Mucosa of descending colon (tissue), 3 donors: ENCODE measurements at regions not wholly inside any gene's neighbourhood (a gene's known extent, or its start where the extent isn't known, plus 50 kb on each side); places are given as distances from the start of the nearest gene placed in this dataset.
A peak's percentile ranks its signal among the peaks of the same experiment; 100 is the strongest.

ENCODE experiments used
- ATAC-seq: fragments of 200-7000 bp; cut with Tn5 transposase; one replicate; pipeline ENCODE4 v1.9.1; 2020; ENCODE audit warnings: mild to moderate bottlenecking, moderate library complexity
- DNase-seq, 3 donors: peaks; one replicate each; pipeline ENCODE4 v3.0.0-alpha.2; 2020
- H3K36me3 ChIP-seq: fragments of 200-600 bp; one replicate; pipeline ENCODE4 v1.8.0; 2021; ENCODE audit warnings: low read depth, mild to moderate bottlenecking
- H3K4me1 ChIP-seq: fragments of 200-600 bp; one replicate; pipeline ENCODE4 v1.8.0; 2021; ENCODE audit warnings: low read depth, mild to moderate bottlenecking
- H3K4me3 ChIP-seq: fragments of 200-600 bp; one replicate; pipeline ENCODE4 v1.8.0; 2021; ENCODE audit warnings: mild to moderate bottlenecking
- H3K9me3 ChIP-seq: fragments of 200-600 bp; one replicate; pipeline ENCODE4 v1.8.0; 2021; ENCODE audit warnings: mild to moderate bottlenecking
- intact Hi-C, 2 donors: fragments of 100-400 bp; cut with DNase I in 1 of 2; cut with micrococcal nuclease in 1 of 2; formaldehyde crosslinking; loops; one replicate each; pipeline versions ENCODE4 v1.11.0 to v1.11.1; 2022; cut with DNase I, micrococcal nuclease
- TF ChIP-seq, protein P1 (sequence below): fragments of 200-600 bp; IDR thresholded peaks from one replicate; pipeline ENCODE4 v1.8.0; 2022; ENCODE audit warnings: antibody characterized with exemption, mild to moderate bottlenecking
- donor health status: DM: no; HTN: no; CAD: no; lungs with moderate emphysema.
- donor health status: DM: no; HTN: no; CAD: no.
- donor health status: DM: no; HTN: yes; CAD: no.

DNA sequence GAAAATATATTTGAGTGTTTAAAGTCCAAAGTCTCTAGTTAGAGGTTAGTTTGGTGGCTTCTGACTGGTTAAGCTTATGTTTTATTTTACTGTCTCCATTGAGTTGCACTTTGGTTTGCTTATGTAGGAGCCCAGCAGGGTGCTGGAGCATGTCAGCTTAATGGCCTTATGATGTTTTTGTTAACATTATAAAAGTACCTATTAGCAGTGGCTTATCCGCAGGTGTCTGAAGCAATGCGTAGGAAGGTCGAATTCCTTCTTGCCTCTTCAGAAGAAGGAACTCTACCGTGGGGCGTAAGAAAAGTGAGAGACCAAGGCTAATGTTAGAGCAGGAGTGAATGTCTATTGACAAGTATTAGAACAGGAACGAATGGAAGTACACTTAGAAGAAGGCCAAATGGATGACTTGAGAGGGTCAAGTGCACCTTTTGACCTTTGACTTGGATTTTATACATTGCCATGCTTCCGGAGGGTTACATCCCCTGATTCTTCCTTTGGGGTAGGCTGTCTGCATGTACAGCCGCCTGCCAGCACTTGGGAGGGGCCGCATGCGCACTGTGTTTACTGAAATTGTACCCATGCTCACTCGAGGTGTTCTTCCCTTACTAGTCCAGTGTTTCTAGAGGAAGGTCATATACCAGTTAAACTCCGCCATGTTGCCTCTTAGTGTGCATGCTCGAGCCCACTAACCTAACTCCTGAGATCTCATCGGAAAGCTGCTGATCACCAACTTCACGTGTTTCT is 793.9 kb upstream of the PCDH9 start:
- TF ChIP-seq, protein P1, sequence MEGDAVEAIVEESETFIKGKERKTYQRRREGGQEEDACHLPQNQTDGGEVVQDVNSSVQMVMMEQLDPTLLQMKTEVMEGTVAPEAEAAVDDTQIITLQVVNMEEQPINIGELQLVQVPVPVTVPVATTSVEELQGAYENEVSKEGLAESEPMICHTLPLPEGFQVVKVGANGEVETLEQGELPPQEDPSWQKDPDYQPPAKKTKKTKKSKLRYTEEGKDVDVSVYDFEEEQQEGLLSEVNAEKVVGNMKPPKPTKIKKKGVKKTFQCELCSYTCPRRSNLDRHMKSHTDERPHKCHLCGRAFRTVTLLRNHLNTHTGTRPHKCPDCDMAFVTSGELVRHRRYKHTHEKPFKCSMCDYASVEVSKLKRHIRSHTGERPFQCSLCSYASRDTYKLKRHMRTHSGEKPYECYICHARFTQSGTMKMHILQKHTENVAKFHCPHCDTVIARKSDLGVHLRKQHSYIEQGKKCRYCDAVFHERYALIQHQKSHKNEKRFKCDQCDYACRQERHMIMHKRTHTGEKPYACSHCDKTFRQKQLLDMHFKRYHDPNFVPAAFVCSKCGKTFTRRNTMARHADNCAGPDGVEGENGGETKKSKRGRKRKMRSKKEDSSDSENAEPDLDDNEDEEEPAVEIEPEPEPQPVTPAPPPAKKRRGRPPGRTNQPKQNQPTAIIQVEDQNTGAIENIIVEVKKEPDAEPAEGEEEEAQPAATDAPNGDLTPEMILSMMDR, result no peak
- no peak overlapping the region for H3K4me3 ChIP-seq
- peak; percentile 99 for ATAC-seq
- intact Hi-C loops, result no loop called here
- no peaks in the 10 kb centered on the region for H3K9me3 ChIP-seq
- peaks cover 4% of the 10 kb centered on the region for H3K4me1 ChIP-seq
- H3K36me3 ChIP-seq, result no peaks in the 10 kb centered on the region
- peak; percentile 30 to 45 (median 43) for DNase-seq

DNA sequence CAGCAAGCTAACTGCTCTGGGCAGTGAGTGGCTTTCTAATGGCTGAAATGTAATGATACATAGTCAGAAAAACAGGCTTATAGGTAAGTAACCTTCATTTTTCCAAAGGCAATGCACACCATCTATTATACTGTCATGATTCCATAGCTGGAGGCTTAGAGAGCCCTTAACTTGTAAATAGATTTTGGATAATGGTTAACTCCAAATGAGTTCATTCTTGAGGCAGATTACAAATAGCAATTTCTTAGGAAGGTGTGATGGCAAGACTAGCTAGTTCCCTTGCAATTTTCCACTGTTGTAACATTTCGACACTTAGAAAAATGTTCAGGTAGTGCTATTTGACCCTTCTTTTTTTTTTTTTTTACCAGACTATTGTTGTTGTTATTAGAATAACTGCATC is 789.8 kb upstream of the PCDH9 start:
- intact Hi-C loops, result no loop called here
- H3K9me3 ChIP-seq, result no peaks in the 10 kb centered on the region
- peaks cover 4% of the 10 kb centered on the region for H3K4me1 ChIP-seq
- ATAC-seq (no peak), DNase-seq (no peak)
- no peak overlapping the region for H3K4me3 ChIP-seq
- H3K36me3 ChIP-seq, result no peaks in the 10 kb centered on the region
- TF ChIP-seq, protein P1, result no peak

DNA sequence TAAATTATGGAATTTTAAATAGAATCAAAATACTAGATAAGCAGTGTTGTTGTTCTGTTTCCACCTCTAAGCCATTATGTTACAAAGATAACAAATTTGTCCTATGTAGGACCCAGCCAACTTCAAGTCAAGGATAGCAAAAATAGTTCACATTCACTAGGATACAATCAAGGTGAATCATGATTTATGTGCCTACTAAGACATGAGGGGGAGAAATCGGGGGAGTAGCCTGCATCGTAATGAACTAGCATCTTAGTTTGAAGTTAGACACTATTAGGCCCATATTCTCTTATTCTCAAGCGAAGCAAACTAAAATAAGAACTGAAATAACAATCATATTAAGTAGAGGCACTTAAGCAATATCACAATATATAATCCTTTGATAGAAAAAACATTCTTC is 779.4 kb upstream of the PCDH9 start:
- intact Hi-C loops, result no loop called here
- Histone ChIP-seq H3K36me3 (no peaks in the 10 kb centered on the region), H3K4me3 (no peak overlapping the region), H3K4me1 (no peaks in the 10 kb centered on the region), H3K9me3 (no peaks in the 10 kb centered on the region)
- TF ChIP-seq, protein P1, result no peak
- ATAC-seq (no peak), DNase-seq (no peak)

DNA sequence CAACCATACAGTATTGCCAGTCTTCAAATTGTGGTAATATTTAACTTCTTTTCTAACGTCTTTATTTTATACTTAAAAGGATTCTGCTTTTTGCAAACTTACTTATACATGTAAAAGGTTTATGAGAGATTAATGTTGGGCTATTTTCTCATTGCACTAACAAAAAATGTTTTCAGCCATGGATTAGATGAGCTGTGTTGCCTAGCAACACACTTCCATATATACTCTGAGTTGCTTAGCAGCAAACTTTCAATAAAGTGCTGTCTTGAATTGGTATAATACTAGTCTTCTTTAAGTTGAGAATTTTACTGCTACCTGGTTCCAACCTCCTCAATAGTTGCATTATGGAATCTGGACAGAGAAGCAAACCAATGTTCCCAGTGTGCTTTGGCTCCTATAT is 777.4 kb upstream of the PCDH9 start:
- DNase-seq (no peak), ATAC-seq (no peak)
- Histone ChIP-seq H3K4me3 (no peak overlapping the region), H3K9me3 (no peaks in the 10 kb centered on the region), H3K36me3 (no peaks in the 10 kb centered on the region), H3K4me1 (no peaks in the 10 kb centered on the region)
- intact Hi-C loops, result no loop called here
- TF ChIP-seq, protein P1, result no peak

DNA sequence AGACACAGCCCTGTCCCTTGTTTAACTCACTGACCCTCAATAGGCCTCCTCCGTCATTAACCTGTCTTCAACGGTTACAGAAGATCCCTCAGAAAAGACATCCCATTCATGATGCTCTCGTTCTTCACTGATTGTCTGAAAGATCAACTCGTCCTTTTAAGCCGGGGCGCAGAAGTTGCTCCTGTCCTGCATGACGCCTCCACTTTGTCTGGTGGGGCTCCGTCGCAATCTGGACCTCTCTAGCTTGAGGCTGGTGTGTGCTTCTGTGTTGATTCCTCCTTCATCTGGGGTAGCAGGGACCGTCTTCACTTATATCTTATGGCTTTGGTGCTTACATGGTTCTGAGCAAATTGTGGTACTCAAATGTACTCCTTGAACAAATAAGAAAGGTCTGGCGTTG is 766.0 kb upstream of the PCDH9 start:
- H3K4me3 ChIP-seq, result no peak overlapping the region
- no peaks in the 10 kb centered on the region for H3K36me3 ChIP-seq
- no peak for ATAC-seq
- no peaks in the 10 kb centered on the region for H3K9me3 ChIP-seq
- no peaks in the 10 kb centered on the region for H3K4me1 ChIP-seq
- TF ChIP-seq, protein P1, result no peak
- intact Hi-C loops, result no loop called here
- no peak for DNase-seq

DNA sequence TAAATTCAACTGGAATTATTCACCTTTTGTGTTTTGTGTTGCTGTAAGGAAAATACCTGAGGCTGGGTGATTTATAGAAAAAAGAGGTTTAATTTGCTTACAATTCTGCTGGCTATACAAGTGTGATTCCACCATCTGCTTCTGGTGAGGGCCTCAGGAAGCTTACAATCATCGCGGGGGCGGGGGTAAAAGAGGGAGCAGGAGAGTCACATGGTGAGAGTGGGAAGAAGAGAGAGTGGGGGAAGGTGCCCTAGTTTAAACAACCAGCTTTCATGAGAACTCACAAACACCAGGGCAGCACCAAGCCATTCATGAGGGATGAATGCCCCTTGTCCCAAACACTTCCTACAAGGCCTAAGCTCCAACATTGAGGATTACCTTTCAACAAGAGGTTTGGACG is 760.7 kb upstream of the PCDH9 start:
- DNase-seq, result no peak
- TF ChIP-seq, protein P1, result no peak
- ATAC-seq, result no peak
- Histone ChIP-seq H3K4me3 (no peak overlapping the region), H3K36me3 (no peaks in the 10 kb centered on the region), H3K9me3 (no peaks in the 10 kb centered on the region), H3K4me1 (no peaks in the 10 kb centered on the region)
- intact Hi-C loops, result no loop called here
